ENCODE measurements at regions not wholly inside any gene's neighbourhood (a gene's known extent, or its start where the extent isn't known, plus 50 kb on each side); places are given as distances from the start of the nearest gene placed in this dataset.

GRCh38 chr1:117709249-117709691, 103.4 kb downstream of the TENT5C start:
- TF ChIP-seq HMGXB4 (CRISPR knock-in tag; IDR thresholded peaks at IDR 0.05), result no peak
- no peak for TF ChIP-seq CTCF (IDR thresholded peaks at IDR 0.05)
- no peak for TF ChIP-seq FOXK1 (CRISPR knock-in tag; IDR thresholded peaks at IDR 0.05)
- TF ChIP-seq CREB1 (CRISPR knock-in tag; IDR thresholded peaks at IDR 0.05), result no peak
- no peak for TF ChIP-seq ZNF317 (CRISPR knock-in tag; IDR thresholded peaks at IDR 0.05; ENCODE audit: borderline replicate concordance, low read depth)

Data from WTC11 (cell line).